IMR-90 (cell line): ENCODE measurements at regions not wholly inside any gene's neighbourhood (a gene's known extent, or its start where the extent isn't known, plus 50 kb on each side); places are given as distances from the start of the nearest gene placed in this dataset.

Source experiments
- ATAC-seq: fragments of 200-7000 bp; cut with Tn5 transposase; 2 replicates; pipeline ENCODE4 v1.9.1; 2020; ENCODE audit warnings: low read depth, mild to moderate bottlenecking, moderate library complexity
- BruUV-seq: library from RNA; stranded (reverse); fragments of 400-500 nt; replicated peaks from 2 replicates; lab custom pipeline; 2021; lab: Mats Ljungman, UMichigan
- CTCF ChIA-PET: fragments of 300-600 bp; formaldehyde crosslinking; extraction: SDS; loops from one replicate; lab custom pipeline; 2021; ENCODE audit warnings: antibody characterized with exemption; lab: Yijun Ruan, JAX
- POLR2A ChIA-PET: fragments of 300-600 bp; sonication (Branson Sonifier 250); formaldehyde crosslinking; loops from one replicate; lab custom pipeline; 2022; ENCODE audit warnings: antibody characterized with exemption; ENCODE audit not compliant: unreplicated experiment; lab: Charles Lee
- DNase-seq: peaks from one replicate; pipeline ENCODE4 v3.0.0; 2013
- H2AFZ ChIP-seq: replicated peaks from 2 replicates; pipeline ENCODE3; 2013; ENCODE audit warnings: low read length, mild to moderate bottlenecking; ENCODE audit not compliant: poor library complexity
- H2AK5ac ChIP-seq: 2 replicates; pipeline ENCODE4 v1.6.1; 2013; ENCODE audit warnings: low read depth, low read length, inconsistent platforms
- H2AK9ac ChIP-seq: replicated peaks from 2 replicates; pipeline ENCODE3; 2013; ENCODE audit warnings: mild to moderate bottlenecking, low read depth, low read length, moderate library complexity; ENCODE audit not compliant: poor library complexity
- H2BK120ac ChIP-seq: 2 replicates; pipeline ENCODE4 v1.6.1; 2013; ENCODE audit warnings: low read depth, low read length, inconsistent platforms
- H2BK15ac ChIP-seq: 3 replicates; pipeline ENCODE4 v1.6.1; 2013; ENCODE audit warnings: low read depth, low read length, inconsistent platforms
- H2BK20ac ChIP-seq: 2 replicates; pipeline ENCODE4 v1.6.1; 2013; ENCODE audit warnings: low read depth, mild to moderate bottlenecking, inconsistent platforms, low read length, moderate library complexity
- H2BK5ac ChIP-seq: 2 replicates; pipeline ENCODE4 v1.6.1; 2013; ENCODE audit warnings: mild to moderate bottlenecking, low read depth, low read length, inconsistent platforms; ENCODE audit not compliant: poor library complexity, severe bottlenecking
- H3K14ac ChIP-seq: replicated peaks from 2 replicates; pipeline ENCODE4 v1.6.1; 2013; ENCODE audit warnings: low read depth, low read length, inconsistent platforms
- H3K18ac ChIP-seq: 2 replicates; pipeline ENCODE4 v1.6.1; 2013; ENCODE audit warnings: low read depth, low read length, control low read depth
- H3K23ac ChIP-seq: 2 replicates; pipeline ENCODE4 v1.6.1; 2013; ENCODE audit warnings: low read depth, low read length, inconsistent platforms
- H3K27ac ChIP-seq: 2 replicates; pipeline ENCODE4 v1.5.1; 2013; ENCODE audit warnings: mild to moderate bottlenecking, control low read depth, low read length; ENCODE audit not compliant: insufficient read depth
- H3K27me3 ChIP-seq: 2 replicates; pipeline ENCODE4 v1.6.1; 2013; ENCODE audit warnings: low read length; ENCODE audit not compliant: control insufficient read depth, insufficient read depth
- H3K36me3 ChIP-seq: 2 replicates; pipeline ENCODE4 v1.6.1; 2013; ENCODE audit warnings: low read length, mixed read lengths; ENCODE audit not compliant: control insufficient read depth, insufficient read depth
- H3K4ac ChIP-seq: 2 replicates; pipeline ENCODE4 v1.6.1; 2013; ENCODE audit warnings: low read depth, low read length, inconsistent platforms
- H3K4me1 ChIP-seq: 2 replicates; pipeline ENCODE4 v1.6.1; 2013; ENCODE audit warnings: low read length, mixed read lengths; ENCODE audit not compliant: control insufficient read depth, insufficient read depth
- H3K4me2 ChIP-seq: 2 replicates; pipeline ENCODE4 v1.6.1; 2013; ENCODE audit warnings: low read depth, mild to moderate bottlenecking, control low read depth, low read length, moderate library complexity
- H3K4me3 ChIP-seq: 2 replicates; pipeline ENCODE4 v1.5.1; 2013; ENCODE audit warnings: low read depth, mild to moderate bottlenecking, control low read depth, low read length, moderate library complexity; ENCODE audit not compliant: insufficient read depth
- H3K56ac ChIP-seq: 2 replicates; pipeline ENCODE4 v1.6.1; 2013; ENCODE audit warnings: low read length, inconsistent platforms; ENCODE audit not compliant: insufficient read depth; ENCODE audit errors: extremely low read depth
- H3K79me1 ChIP-seq, 2 experiments: 2 replicates each; pipeline ENCODE4 v1.6.1; 2013; ENCODE audit warnings: low read length in 2 of 2, inconsistent platforms in 1 of 2, low read depth in 1 of 2
- H3K9ac ChIP-seq: 2 replicates; pipeline ENCODE4 v1.6.1; 2013; ENCODE audit warnings: low read depth, low read length, control low read depth
- H3K9me1 ChIP-seq: 2 replicates; pipeline ENCODE4 v1.6.1; 2013; ENCODE audit warnings: low read length, inconsistent platforms; ENCODE audit not compliant: insufficient read depth
- H3K9me3 ChIP-seq: 2 replicates; pipeline ENCODE4 v1.6.1; 2013; ENCODE audit warnings: low read length; ENCODE audit not compliant: control insufficient read depth, insufficient read depth
- H4K20me1 ChIP-seq: 2 replicates; pipeline ENCODE4 v1.6.1; 2013; ENCODE audit warnings: low read length, inconsistent platforms; ENCODE audit not compliant: insufficient read depth
- H4K5ac ChIP-seq: 2 replicates; pipeline ENCODE4 v1.6.1; 2013; ENCODE audit warnings: mild to moderate bottlenecking, low read depth, low read length, control low read depth
- H4K8ac ChIP-seq, 2 experiments: 2 replicates each; pipeline ENCODE4 v1.6.1; 2013; ENCODE audit warnings: low read depth in 2 of 2, low read length in 2 of 2, control low read depth in 1 of 2, inconsistent platforms in 1 of 2
- H4K91ac ChIP-seq: 2 replicates; pipeline ENCODE4 v1.6.1; 2013; ENCODE audit warnings: low read depth, low read length, inconsistent platforms; ENCODE audit not compliant: insufficient read depth
- BHLHE40 ChIP-seq: fragments of 150-350 bp; IDR thresholded peaks from 2 replicates; pipeline ENCODE4 v1.6.1; 2016; ENCODE audit warnings: mild to moderate bottlenecking, low read depth, low read length
- CHD1 ChIP-seq: IDR thresholded peaks from 2 replicates; pipeline ENCODE4 v1.6.1; 2012; ENCODE audit warnings: low read depth, low read length, improper control_type of control experiment
- FOS ChIP-seq: fragments of 150-350 bp; IDR thresholded peaks from 2 replicates; pipeline ENCODE4 v1.6.1; 2016; ENCODE audit warnings: low read depth, low read length
- MAFK ChIP-seq: IDR thresholded peaks from 2 replicates; pipeline ENCODE4 v1.6.1; 2012; ENCODE audit warnings: low read depth, low read length, improper control_type of control experiment
- MAZ ChIP-seq: IDR thresholded peaks from 2 replicates; pipeline ENCODE4 v1.6.1; 2012; ENCODE audit warnings: low read depth, mild to moderate bottlenecking, low read length, improper control_type of control experiment, moderate library complexity, borderline replicate concordance
- MXI1 ChIP-seq: IDR thresholded peaks from 2 replicates; pipeline ENCODE4 v1.6.1; 2012; ENCODE audit warnings: low read depth, mild to moderate bottlenecking, low read length, moderate library complexity, borderline replicate concordance
- NFE2L2 ChIP-seq: fragments of 150-350 bp; IDR thresholded peaks from 2 replicates; pipeline ENCODE4 v1.6.1; 2016; ENCODE audit warnings: low read depth, mild to moderate bottlenecking, low read length
- POLR2A ChIP-seq: IDR thresholded peaks from 2 replicates; pipeline ENCODE4 v1.6.1; 2012; ENCODE audit warnings: mild to moderate bottlenecking, low read depth, low read length
- RAD21 ChIP-seq: IDR thresholded peaks from 2 replicates; pipeline ENCODE4 v1.6.1; 2012; ENCODE audit warnings: low read length, improper control_type of control experiment
- RCOR1 ChIP-seq: IDR thresholded peaks from 2 replicates; pipeline ENCODE4 v1.6.1; 2012; ENCODE audit warnings: mild to moderate bottlenecking, low read length, improper control_type of control experiment; ENCODE audit not compliant: insufficient replicate concordance
- RFX5 ChIP-seq: IDR thresholded peaks from 2 replicates; pipeline ENCODE4 v1.8.0; 2012; ENCODE audit warnings: low read depth, mild to moderate bottlenecking, low read length, moderate library complexity
- WGBS, 2 experiments: methylation state at CpG; one replicate each; pipeline versions ENCODE4 v1.1.5 to v1.1.7; 2013; ENCODE audit warnings: missing lambda C conversion rate in 2 of 2; ENCODE audit not compliant: insufficient read length in 1 of 2; ENCODE audit errors: extremely low coverage in 2 of 2; 5-methylcytosine and 5-hydroxymethylcytosine counted together
- dilution Hi-C: fragments of 300-500 bp; cut with HindIII; formaldehyde crosslinking; loops from one replicate; pipeline ENCODE4 v1.14.3; 2018; ENCODE audit warnings: low sequenced_read_pairs; ENCODE audit not compliant: unreplicated experiment
- in situ Hi-C: fragments of 300-500 bp; cut with MboI; formaldehyde crosslinking; loops from 3 replicates; pipeline ENCODE4 v1.14.3; 2019; ENCODE audit warnings: low sequenced_read_pairs, inconsistent platforms, mixed read lengths
- intact Hi-C: fragments of 100-400 bp; cut with micrococcal nuclease; formaldehyde crosslinking; loops from 2 replicates; pipeline ENCODE4 v1.10.0; 2022
- TF ChIP-seq, protein P1 (sequence below): fragments of 150-350 bp; IDR thresholded peaks from 2 replicates; pipeline ENCODE4 v1.6.1; 2017; ENCODE audit warnings: mild to moderate bottlenecking, antibody characterized with exemption, low read length, low read depth
- TF ChIP-seq, protein P2 (sequence below): fragments of 150-350 bp; IDR thresholded peaks from 2 replicates; pipeline ENCODE4 v1.6.1; 2016; ENCODE audit warnings: low read depth, mild to moderate bottlenecking, low read length, moderate library complexity, borderline replicate concordance
- TF ChIP-seq, protein P3 (sequence below): conservative IDR thresholded peaks from 2 replicates; pipeline ENCODE4 v1.5.1; 2012; ENCODE audit warnings: mild to moderate bottlenecking, low read depth, low read length, improper control_type of control experiment

DNA sequence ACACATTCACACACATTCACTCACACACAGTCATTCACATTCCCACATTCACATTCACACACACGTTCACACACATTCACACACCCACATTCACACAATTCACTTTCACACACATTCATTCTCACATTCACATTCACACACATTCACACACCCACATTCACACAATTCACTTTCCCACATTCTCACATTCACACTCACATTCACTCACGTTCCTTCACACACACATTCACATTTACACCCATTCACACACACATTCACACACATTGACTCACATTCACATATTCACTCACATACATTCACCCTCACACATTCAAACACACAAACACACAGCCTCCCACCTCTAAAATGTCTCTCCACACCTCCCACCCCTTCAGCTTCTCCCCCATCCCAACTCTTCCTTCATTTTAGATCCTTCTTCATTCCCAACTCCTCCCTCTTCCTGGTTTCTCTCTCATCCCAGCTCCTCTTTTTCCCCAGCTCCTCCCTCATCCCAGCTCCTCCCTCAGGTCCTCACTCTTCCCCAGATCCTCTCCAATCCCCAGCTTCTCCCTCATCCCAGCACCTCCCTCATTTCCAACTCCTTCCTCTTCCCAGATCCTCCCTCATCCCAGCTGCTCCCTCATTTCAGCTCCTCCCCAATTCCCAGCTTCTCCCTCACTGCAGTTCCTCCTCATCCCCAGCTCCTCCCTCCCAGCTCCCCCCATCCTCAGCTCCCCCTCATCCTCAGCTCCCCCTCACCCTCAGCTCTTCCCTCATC is 111.0 kb downstream of the FAM53A start:
- H3K4me1 ChIP-seq, result no peaks in the 10 kb centered on the region
- no peak overlapping the region for H3K14ac ChIP-seq
- no peaks in the 10 kb centered on the region for H4K20me1 ChIP-seq
- no peak overlapping the region for H2BK15ac ChIP-seq
- H4K8ac ChIP-seq, result no peak overlapping the region
- H4K5ac ChIP-seq, result no peak overlapping the region
- dilution Hi-C loops, result no loop called here
- no peak overlapping the region for H3K4ac ChIP-seq
- no peak overlapping the region for H4K91ac ChIP-seq
- H2AFZ ChIP-seq, result no peak overlapping the region
- no peak overlapping the region for H3K18ac ChIP-seq
- ChIA-PET POLR2A (no interaction called here), CTCF (no interaction called here)
- H3K9me1 ChIP-seq, result no peaks in the 10 kb centered on the region
- no peak overlapping the region for H3K23ac ChIP-seq
- H2AK5ac ChIP-seq, result no peak overlapping the region
- no peak overlapping the region for H2BK20ac ChIP-seq
- H2AK9ac ChIP-seq, result no peak overlapping the region
- DNase-seq (no peak), ATAC-seq (no peak)
- no peak overlapping the region for H3K56ac ChIP-seq
- WGBS, 2 experiments, result 80 to 100% methylated on average over 2 of the region's 2 CpGs
- no TSS peak for BruUV-seq
- TF ChIP-seq RAD21 (no peak), MAFK (no peak), NFE2L2 (no peak), FOS (no peak), MXI1 (no peak), MAZ (no peak), RFX5 (no peak), BHLHE40 (no peak), POLR2A (no peak), CHD1 (no peak), RCOR1 (no peak)
- TF ChIP-seq, protein P1, sequence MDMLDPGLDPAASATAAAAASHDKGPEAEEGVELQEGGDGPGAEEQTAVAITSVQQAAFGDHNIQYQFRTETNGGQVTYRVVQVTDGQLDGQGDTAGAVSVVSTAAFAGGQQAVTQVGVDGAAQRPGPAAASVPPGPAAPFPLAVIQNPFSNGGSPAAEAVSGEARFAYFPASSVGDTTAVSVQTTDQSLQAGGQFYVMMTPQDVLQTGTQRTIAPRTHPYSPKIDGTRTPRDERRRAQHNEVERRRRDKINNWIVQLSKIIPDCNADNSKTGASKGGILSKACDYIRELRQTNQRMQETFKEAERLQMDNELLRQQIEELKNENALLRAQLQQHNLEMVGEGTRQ, result no peak
- TF ChIP-seq, protein P2, sequence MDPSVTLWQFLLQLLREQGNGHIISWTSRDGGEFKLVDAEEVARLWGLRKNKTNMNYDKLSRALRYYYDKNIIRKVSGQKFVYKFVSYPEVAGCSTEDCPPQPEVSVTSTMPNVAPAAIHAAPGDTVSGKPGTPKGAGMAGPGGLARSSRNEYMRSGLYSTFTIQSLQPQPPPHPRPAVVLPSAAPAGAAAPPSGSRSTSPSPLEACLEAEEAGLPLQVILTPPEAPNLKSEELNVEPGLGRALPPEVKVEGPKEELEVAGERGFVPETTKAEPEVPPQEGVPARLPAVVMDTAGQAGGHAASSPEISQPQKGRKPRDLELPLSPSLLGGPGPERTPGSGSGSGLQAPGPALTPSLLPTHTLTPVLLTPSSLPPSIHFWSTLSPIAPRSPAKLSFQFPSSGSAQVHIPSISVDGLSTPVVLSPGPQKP, result no peak
- TF ChIP-seq, protein P3, sequence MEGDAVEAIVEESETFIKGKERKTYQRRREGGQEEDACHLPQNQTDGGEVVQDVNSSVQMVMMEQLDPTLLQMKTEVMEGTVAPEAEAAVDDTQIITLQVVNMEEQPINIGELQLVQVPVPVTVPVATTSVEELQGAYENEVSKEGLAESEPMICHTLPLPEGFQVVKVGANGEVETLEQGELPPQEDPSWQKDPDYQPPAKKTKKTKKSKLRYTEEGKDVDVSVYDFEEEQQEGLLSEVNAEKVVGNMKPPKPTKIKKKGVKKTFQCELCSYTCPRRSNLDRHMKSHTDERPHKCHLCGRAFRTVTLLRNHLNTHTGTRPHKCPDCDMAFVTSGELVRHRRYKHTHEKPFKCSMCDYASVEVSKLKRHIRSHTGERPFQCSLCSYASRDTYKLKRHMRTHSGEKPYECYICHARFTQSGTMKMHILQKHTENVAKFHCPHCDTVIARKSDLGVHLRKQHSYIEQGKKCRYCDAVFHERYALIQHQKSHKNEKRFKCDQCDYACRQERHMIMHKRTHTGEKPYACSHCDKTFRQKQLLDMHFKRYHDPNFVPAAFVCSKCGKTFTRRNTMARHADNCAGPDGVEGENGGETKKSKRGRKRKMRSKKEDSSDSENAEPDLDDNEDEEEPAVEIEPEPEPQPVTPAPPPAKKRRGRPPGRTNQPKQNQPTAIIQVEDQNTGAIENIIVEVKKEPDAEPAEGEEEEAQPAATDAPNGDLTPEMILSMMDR, result no peak
- H3K4me2 ChIP-seq, result no peak overlapping the region
- no peaks in the 10 kb centered on the region for H3K36me3 ChIP-seq
- no peak overlapping the region for H3K9ac ChIP-seq
- H3K9me3 ChIP-seq, result no peaks in the 10 kb centered on the region
- intact Hi-C loops, result no loop called here
- H3K27ac ChIP-seq, result no peak overlapping the region
- H2BK5ac ChIP-seq, result peak overlapping the region; percentile 65
- no peak overlapping the region for H3K4me3 ChIP-seq
- H2BK120ac ChIP-seq, result no peak overlapping the region
- in situ Hi-C loops, result no loop called here
- no peaks in the 10 kb centered on the region for H3K79me1 ChIP-seq
- H3K27me3 ChIP-seq, result peaks cover 21% of the 10 kb centered on the region
